ENCODE measurements at regions not wholly inside any gene's neighbourhood (a gene's known extent, or its start where the extent isn't known, plus 50 kb on each side); places are given as distances from the start of the nearest gene placed in this dataset.
"Not testable (repeated sequence)": the region's sequence is repeated elsewhere in the genome, so short reads cannot be mapped to it uniquely, and the experiment has no call there.

- DNase-seq (ENCODE audit: low spot score): not testable (repeated sequence)
Observed at GRCh38 chr16:16618963-16619465, 240.1 kb downstream of the NPIPA7 start.

GRCh38 chr16:16624367-16624766 lies 245.4 kb downstream of the NPIPA7 start:
- DNase-seq (ENCODE audit: low spot score): not testable (repeated sequence)

GRCh38 chr16:16625140-16625539 lies 246.2 kb downstream of the NPIPA7 start:
- not testable (repeated sequence) for DNase-seq (ENCODE audit: low spot score)

GRCh38 chr16:16627865-16628264 lies 248.9 kb downstream of the NPIPA7 start:
- not testable (repeated sequence) for DNase-seq (ENCODE audit: low spot score)

GRCh38 chr16:16638231-16638630 lies 259.3 kb downstream of the NPIPA7 start:
- DNase-seq (ENCODE audit: low spot score): not testable (repeated sequence)

- not testable (repeated sequence) for DNase-seq (ENCODE audit: low spot score)
Observed at GRCh38 chr16:16638714-16639113, 259.8 kb downstream of the NPIPA7 start.

- DNase-seq (ENCODE audit: low spot score): not testable (repeated sequence)
Observed at GRCh38 chr16:16643828-16644227, 264.9 kb downstream of the NPIPA7 start.

- not testable (repeated sequence) for DNase-seq (ENCODE audit: low spot score)
Observed at GRCh38 chr16:16648002-16648401, 269.1 kb downstream of the NPIPA7 start.

GRCh38 chr16:16672180-16672812 lies 293.4 kb downstream of the NPIPA7 start:
- DNase-seq (ENCODE audit: low spot score): not testable (repeated sequence)

- not testable (repeated sequence) for DNase-seq (ENCODE audit: low spot score)
Observed at GRCh38 chr16:16674820-16675219, 295.9 kb downstream of the NPIPA7 start.

GRCh38 chr16:16721849-16722248 lies 342.9 kb downstream of the NPIPA7 start:
- not testable (repeated sequence) for DNase-seq (ENCODE audit: low spot score)

- not testable (repeated sequence) for DNase-seq (ENCODE audit: low spot score)
Observed at GRCh38 chr16:16722666-16723065, 343.7 kb downstream of the NPIPA7 start.

GRCh38 chr16:16723819-16724519 lies 345.0 kb downstream of the NPIPA7 start:
- DNase-seq (ENCODE audit: low spot score): not testable (repeated sequence)

GRCh38 chr16:16727048-16727447 lies 348.1 kb downstream of the NPIPA7 start:
- DNase-seq (ENCODE audit: low spot score): not testable (repeated sequence)

GRCh38 chr16:16742573-16742972 lies 363.6 kb downstream of the NPIPA7 start:
- DNase-seq (ENCODE audit: low spot score): not testable (repeated sequence)

- not testable (repeated sequence) for DNase-seq (ENCODE audit: low spot score)
Observed at GRCh38 chr16:16754992-16755667, 376.2 kb downstream of the NPIPA7 start.

GRCh38 chr16:16763449-16763848 lies 384.5 kb downstream of the NPIPA7 start:
- DNase-seq (ENCODE audit: low spot score): no peak

GRCh38 chr16:16770717-16771116 lies 391.8 kb downstream of the NPIPA7 start:
- not testable (repeated sequence) for DNase-seq (ENCODE audit: low spot score)

GRCh38 chr16:16774389-16774788 lies 395.4 kb downstream of the NPIPA7 start:
- no peak for DNase-seq (ENCODE audit: low spot score)

- no peak for DNase-seq (ENCODE audit: low spot score)
Observed at GRCh38 chr16:16778332-16778731, 399.4 kb downstream of the NPIPA7 start.

- no peak for DNase-seq (ENCODE audit: low spot score)
Observed at GRCh38 chr16:16780588-16780987, 401.6 kb downstream of the NPIPA7 start.

- DNase-seq (ENCODE audit: low spot score): no peak
Observed at GRCh38 chr16:16782153-16782552, 403.2 kb downstream of the NPIPA7 start.

Measured in mucosa of gallbladder (tissue), 1 donor.